ENCODE measurements at regions not wholly inside any gene's neighbourhood (a gene's known extent, or its start where the extent isn't known, plus 50 kb on each side); places are given as distances from the start of the nearest gene placed in this dataset.
A peak's percentile ranks its signal among the peaks of the same experiment; 100 is the strongest.

DNA sequence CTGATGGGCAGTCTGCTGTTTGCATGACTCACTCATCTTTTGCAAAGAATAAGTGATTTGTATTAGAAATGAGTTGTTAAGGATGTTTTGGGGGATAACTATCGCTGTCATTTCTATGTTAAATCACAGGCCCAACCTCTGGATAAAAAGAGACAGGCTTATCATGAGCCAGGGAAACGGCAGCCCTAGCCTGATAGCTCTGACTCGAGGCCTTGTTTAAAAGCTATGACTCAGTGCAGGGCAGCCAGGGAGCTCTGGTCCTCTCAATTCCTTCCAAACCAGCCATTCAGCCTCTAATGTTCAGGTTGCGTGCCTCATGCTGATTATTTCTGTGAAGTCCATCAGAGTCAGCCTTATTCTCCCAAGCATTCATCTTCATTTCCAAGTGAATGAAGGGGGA lies 305.9 kb upstream of the HAND2 start:
- no peak overlapping the region for H3K4me3 ChIP-seq
- in situ Hi-C loops (cut with MboI; ENCODE audit: low pct_ligation_motif_present in 1 of 4, low pct_unique_long_range_greater_than_20kb in 1 of 4, low sequenced_read_pairs in 3 of 4) (no loop called here), intact Hi-C loops (cut with DNase I; ENCODE audit: low total_unique reads) (no loop called here)
- no peaks in the 10 kb centered on the region for H3K4me1 ChIP-seq
- H3K9me3 ChIP-seq = no peaks in the 10 kb centered on the region
- peak; percentile 7 for DNase-seq
- H3K27me3 ChIP-seq = no peaks in the 10 kb centered on the region
- WGBS, 2 donors (ENCODE audit: low coverage in 1 of 2) = 59% methylated on average over 4 of the region's 4 CpGs; no CpG with 5 or more reads in 1 of the 2 donors
- TF ChIP-seq POLR2AphosphoS5 (IDR thresholded peaks at IDR 0.05) (no peak), POLR2A (IDR thresholded peaks at IDR 0.05) (no peak), CTCF (IDR thresholded peaks at IDR 0.05) (no peak), EP300 (IDR thresholded peaks at IDR 0.05; ENCODE audit: low read depth) (no peak)
- H3K36me3 ChIP-seq = no peaks in the 10 kb centered on the region
- no peak overlapping the region for H3K27ac ChIP-seq

- in situ Hi-C loops (cut with MboI; ENCODE audit: low pct_ligation_motif_present in 1 of 4, low pct_unique_long_range_greater_than_20kb in 1 of 4, low sequenced_read_pairs in 3 of 4) = no loop called here
- DNase-seq = no peak
Measured at GRCh38 chr4:173834151-173834550, 304.1 kb upstream of the HAND2 start.

GRCh38 chr4:173829565-173829964 lies 299.5 kb upstream of the HAND2 start:
- no peaks in the 10 kb centered on the region for H3K4me1 ChIP-seq
- no peaks in the 10 kb centered on the region for H3K27me3 ChIP-seq
- no peak for TF ChIP-seq EP300 (IDR thresholded peaks at IDR 0.05; ENCODE audit: low read depth)
- TF ChIP-seq POLR2AphosphoS5 (IDR thresholded peaks at IDR 0.05) = no peak
- TF ChIP-seq POLR2A (IDR thresholded peaks at IDR 0.05) = no peak
- no peak for TF ChIP-seq CTCF (IDR thresholded peaks at IDR 0.05)
- no peak overlapping the region for H3K27ac ChIP-seq
- intact Hi-C loops (cut with DNase I; ENCODE audit: low total_unique reads) = no loop called here
- H3K36me3 ChIP-seq = no peaks in the 10 kb centered on the region
- H3K4me3 ChIP-seq = no peak overlapping the region
- 67 to 84% methylated on average over 1 to 4 of the region's 4 CpGs for WGBS, 2 donors (ENCODE audit: low coverage in 1 of 2)
- no peak for DNase-seq
- no peaks in the 10 kb centered on the region for H3K9me3 ChIP-seq
- in situ Hi-C loops (cut with MboI; ENCODE audit: low pct_ligation_motif_present in 1 of 4, low pct_unique_long_range_greater_than_20kb in 1 of 4, low sequenced_read_pairs in 3 of 4) = no loop called here

More at GRCh38 chr4:173834151-173834550, 304.1 kb upstream of the HAND2 start:
- intact Hi-C loops (cut with DNase I; ENCODE audit: low total_unique reads) = no loop called here
- TF ChIP-seq POLR2A (IDR thresholded peaks at IDR 0.05) (no peak), POLR2AphosphoS5 (IDR thresholded peaks at IDR 0.05) (no peak), CTCF (IDR thresholded peaks at IDR 0.05) (no peak), EP300 (IDR thresholded peaks at IDR 0.05; ENCODE audit: low read depth) (no peak)
- 68 to 80% methylated on average over 1 of the region's 1 CpG for WGBS, 2 donors (ENCODE audit: low coverage in 1 of 2)
- Histone ChIP-seq H3K9me3 (no peaks in the 10 kb centered on the region), H3K27me3 (no peaks in the 10 kb centered on the region), H3K36me3 (no peaks in the 10 kb centered on the region), H3K4me1 (no peaks in the 10 kb centered on the region), H3K27ac (no peak overlapping the region), H3K4me3 (no peak overlapping the region)

DNA sequence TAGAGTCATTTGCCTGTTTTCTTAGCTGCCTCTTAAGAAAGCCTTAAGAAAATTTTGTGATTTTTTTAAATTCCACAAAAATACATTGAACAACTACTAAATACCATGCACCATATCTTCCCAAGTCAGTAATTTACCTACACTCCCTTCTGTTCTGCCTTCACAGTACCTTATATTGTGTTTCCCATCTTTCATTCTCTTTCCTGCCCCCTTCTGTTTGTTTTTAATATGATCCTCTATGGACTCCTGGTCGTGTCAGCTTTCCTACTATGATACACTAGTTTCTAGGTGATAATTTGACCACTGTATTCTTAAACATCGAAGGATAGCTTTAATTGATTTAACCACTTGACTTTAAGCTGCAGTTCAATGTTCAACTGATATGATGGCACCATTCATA lies 297.7 kb upstream of the HAND2 start:
- Histone ChIP-seq H3K27me3 (no peaks in the 10 kb centered on the region), H3K4me3 (no peak overlapping the region), H3K9me3 (no peaks in the 10 kb centered on the region), H3K36me3 (no peaks in the 10 kb centered on the region), H3K27ac (no peak overlapping the region), H3K4me1 (no peaks in the 10 kb centered on the region)
- 38 to 39% methylated on average over 1 to 2 of the region's 2 CpGs for WGBS, 2 donors (ENCODE audit: low coverage in 1 of 2)
- intact Hi-C loops (cut with DNase I; ENCODE audit: low total_unique reads) (no loop called here), in situ Hi-C loops (cut with MboI; ENCODE audit: low pct_ligation_motif_present in 1 of 4, low pct_unique_long_range_greater_than_20kb in 1 of 4, low sequenced_read_pairs in 3 of 4) (no loop called here)
- no peak for TF ChIP-seq CTCF (IDR thresholded peaks at IDR 0.05)
- TF ChIP-seq POLR2AphosphoS5 (IDR thresholded peaks at IDR 0.05) = no peak
- TF ChIP-seq EP300 (IDR thresholded peaks at IDR 0.05; ENCODE audit: low read depth) = no peak
- TF ChIP-seq POLR2A (IDR thresholded peaks at IDR 0.05) = no peak
- no peak for DNase-seq

Data from transverse colon (tissue), 4 donors.